ENCODE measurements at regions not wholly inside any gene's neighbourhood (a gene's known extent, or its start where the extent isn't known, plus 50 kb on each side); places are given as distances from the start of the nearest gene placed in this dataset.

- H3K4me3 ChIP-seq (ENCODE audit: low read depth, low read length): no peak overlapping the region
- DNase-seq (ENCODE audit: low read depth): no peak
- TF ChIP-seq, protein P1, sequence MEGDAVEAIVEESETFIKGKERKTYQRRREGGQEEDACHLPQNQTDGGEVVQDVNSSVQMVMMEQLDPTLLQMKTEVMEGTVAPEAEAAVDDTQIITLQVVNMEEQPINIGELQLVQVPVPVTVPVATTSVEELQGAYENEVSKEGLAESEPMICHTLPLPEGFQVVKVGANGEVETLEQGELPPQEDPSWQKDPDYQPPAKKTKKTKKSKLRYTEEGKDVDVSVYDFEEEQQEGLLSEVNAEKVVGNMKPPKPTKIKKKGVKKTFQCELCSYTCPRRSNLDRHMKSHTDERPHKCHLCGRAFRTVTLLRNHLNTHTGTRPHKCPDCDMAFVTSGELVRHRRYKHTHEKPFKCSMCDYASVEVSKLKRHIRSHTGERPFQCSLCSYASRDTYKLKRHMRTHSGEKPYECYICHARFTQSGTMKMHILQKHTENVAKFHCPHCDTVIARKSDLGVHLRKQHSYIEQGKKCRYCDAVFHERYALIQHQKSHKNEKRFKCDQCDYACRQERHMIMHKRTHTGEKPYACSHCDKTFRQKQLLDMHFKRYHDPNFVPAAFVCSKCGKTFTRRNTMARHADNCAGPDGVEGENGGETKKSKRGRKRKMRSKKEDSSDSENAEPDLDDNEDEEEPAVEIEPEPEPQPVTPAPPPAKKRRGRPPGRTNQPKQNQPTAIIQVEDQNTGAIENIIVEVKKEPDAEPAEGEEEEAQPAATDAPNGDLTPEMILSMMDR (IDR thresholded peaks at IDR 0.05; ENCODE audit: insufficient read depth, low read length): no peak
Observed at GRCh38 chr1:229895605-229896004, 171.4 kb upstream of the GALNT2 start.

- H3K4me3 ChIP-seq (ENCODE audit: low read depth, low read length): no peak overlapping the region
- DNase-seq (ENCODE audit: low read depth): no peak
- TF ChIP-seq, protein P1 (IDR thresholded peaks at IDR 0.05; ENCODE audit: insufficient read depth, low read length): no peak
Observed at GRCh38 chr1:229896306-229896705, 170.7 kb upstream of the GALNT2 start.

GRCh38 chr1:229896861-229897260, 170.2 kb upstream of the GALNT2 start:
- DNase-seq (ENCODE audit: low read depth): no peak
- no peak overlapping the region for H3K4me3 ChIP-seq (ENCODE audit: low read depth, low read length)

GRCh38 chr1:229897501-229897900, 169.5 kb upstream of the GALNT2 start:
- no peak overlapping the region for H3K4me3 ChIP-seq (ENCODE audit: low read depth, low read length)
- TF ChIP-seq, protein P1 (IDR thresholded peaks at IDR 0.05; ENCODE audit: insufficient read depth, low read length): no peak
- no peak for DNase-seq (ENCODE audit: low read depth)

More at GRCh38 chr1:229896861-229897260, 170.2 kb upstream of the GALNT2 start:
- TF ChIP-seq, protein P1 (IDR thresholded peaks at IDR 0.05; ENCODE audit: insufficient read depth, low read length): no peak

- no peak overlapping the region for H3K4me3 ChIP-seq (ENCODE audit: low read depth, low read length)
- DNase-seq (ENCODE audit: low read depth): no peak
- TF ChIP-seq, protein P1 (IDR thresholded peaks at IDR 0.05; ENCODE audit: insufficient read depth, low read length): no peak
Observed at GRCh38 chr1:229900220-229900619, 166.8 kb upstream of the GALNT2 start.

DNA sequence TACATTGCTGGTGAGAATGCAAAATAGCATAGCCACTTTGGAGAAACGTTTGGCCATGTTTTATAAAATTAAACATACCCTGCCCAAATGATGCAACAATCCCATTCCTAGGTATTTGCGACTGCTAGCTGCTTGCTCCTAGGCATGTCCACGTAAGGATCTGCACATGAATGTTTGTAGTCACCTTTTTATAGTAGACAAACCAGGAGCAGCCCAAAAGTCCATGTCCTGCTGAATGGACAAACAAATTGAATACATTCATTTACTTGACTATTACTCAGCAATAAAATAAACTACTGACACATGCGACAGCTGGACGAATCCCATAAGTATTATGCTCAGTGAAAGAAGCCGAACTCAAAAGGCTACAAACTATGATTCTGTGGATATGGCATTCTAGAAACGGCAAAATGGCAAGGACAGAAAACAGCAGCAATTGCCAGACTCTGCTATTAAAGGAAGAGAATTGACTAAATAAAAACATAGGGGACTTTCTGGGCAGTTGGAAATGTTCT, 161.9 kb upstream of the GALNT2 start:
- no peak overlapping the region for H3K4me3 ChIP-seq (ENCODE audit: low read depth, low read length)
- TF ChIP-seq, protein P1 (IDR thresholded peaks at IDR 0.05; ENCODE audit: insufficient read depth, low read length): no peak
- DNase-seq (ENCODE audit: low read depth): no peak

- no peak for DNase-seq (ENCODE audit: low read depth)
- no peak overlapping the region for H3K4me3 ChIP-seq (ENCODE audit: low read depth, low read length)
- TF ChIP-seq, protein P1 (IDR thresholded peaks at IDR 0.05; ENCODE audit: insufficient read depth, low read length): no peak
Observed at GRCh38 chr1:229905652-229906051, 161.4 kb upstream of the GALNT2 start.
